NCI-H748 (cell line): ENCODE measurements at regions not wholly inside any gene's neighbourhood (a gene's known extent, or its start where the extent isn't known, plus 50 kb on each side); places are given as distances from the start of the nearest gene placed in this dataset.
"Not testable (repeated sequence)": the region's sequence is repeated elsewhere in the genome, so short reads cannot be mapped to it uniquely, and the experiment has no call there.

Experiments
- DNase-seq: peaks from one replicate; lab custom pipeline; 2025; ENCODE audit not compliant: unreplicated experiment; lab: John Stamatoyannopoulos, UW

DNA sequence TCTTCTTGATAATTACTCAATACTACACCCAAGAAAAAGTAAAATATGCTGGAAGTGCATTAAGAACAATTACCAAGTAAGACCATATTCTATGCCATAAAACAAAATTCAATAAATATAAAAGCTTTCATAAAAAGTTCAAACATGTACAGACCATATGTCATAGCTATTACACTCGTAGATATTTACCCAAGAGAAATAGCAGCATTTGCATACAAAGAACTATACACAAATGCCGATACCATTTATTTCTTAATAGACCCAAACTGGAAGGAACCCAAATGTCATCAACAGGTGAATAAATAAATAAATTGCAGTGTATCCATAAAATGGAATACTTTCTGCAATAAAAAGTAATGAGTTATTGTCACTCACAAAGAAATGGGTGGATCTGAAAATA lies 78.3 kb upstream of the SLC16A7 start:
- peak; percentile 49 for DNase-seq

DNA sequence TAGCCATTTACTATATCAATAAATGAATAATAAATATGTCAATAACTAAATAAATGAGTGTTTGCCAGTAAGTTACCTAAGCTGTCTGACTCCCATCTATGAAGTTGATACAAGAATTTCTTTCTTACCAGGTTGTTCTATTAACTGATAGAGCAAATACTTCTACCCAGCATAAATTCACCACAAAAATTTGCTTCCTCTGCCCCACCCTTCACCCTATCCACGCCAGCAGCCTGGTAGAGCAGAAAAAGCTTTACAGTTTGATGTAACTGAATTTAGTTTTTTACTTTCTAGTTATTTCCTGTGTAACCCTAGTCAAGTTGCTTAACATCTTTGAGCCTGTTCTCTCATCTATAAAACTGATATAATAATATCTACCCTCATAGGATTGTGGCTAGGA lies 94.9 kb upstream of the SLC16A7 start:
- no peak for DNase-seq

DNA sequence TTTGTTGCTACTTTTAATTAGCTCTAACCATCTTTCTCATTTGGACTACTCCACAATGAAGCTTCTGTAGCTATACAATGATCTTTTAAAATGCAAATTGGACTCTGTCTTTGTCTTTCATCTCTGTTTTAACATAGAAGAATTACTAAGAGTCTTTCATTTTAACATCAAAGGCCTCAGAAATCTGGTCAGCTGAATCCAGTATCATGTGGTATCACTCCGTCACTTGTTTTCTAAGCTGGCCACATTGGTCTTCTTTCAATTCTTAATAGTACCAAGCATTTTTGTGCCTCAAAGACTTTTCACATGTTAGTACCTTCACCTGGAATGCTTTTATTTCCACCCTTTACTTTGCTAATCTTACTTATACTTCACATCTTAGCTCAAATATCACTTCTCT lies 95.5 kb upstream of the SLC16A7 start:
- DNase-seq, result no peak

DNA sequence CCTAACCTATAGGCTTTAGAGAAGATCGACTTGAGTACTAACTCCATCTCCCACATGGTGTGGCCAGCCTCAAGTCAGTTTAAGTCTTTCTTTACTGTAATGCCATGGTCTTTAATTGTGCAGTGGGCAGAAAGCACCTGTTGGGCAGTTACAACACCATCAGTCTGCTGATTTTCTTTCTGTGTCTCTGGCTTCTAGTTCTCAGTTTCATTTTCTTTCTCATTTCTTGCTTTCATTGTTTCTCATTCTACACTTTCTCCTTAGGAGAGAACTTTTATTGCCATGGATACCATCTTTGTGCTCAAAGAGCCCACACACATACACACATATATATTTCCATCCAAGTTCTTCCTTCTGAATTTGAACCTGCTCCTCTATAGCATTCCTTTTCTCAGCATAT lies 96.1 kb upstream of the SLC16A7 start:
- no peak for DNase-seq

DNA sequence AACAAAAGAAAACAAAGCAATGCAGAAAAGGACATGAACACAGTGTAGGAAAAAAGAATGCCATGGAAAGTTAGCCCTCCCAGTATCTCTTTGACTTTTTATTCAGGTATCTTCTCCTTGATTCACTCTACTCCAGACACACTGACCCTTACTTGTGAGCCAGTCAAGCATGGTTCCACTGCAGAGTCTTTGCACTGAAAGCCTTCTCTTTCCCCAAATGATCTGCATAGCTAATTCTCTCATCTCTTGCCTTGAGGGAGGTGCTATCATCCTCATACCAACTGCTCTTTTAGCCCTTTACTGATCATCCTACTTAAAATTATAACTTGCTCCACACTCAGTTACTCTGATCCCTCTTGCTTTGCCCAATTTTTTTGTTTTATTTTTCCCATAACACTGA lies 101.2 kb upstream of the SLC16A7 start:
- DNase-seq, result no peak

DNA sequence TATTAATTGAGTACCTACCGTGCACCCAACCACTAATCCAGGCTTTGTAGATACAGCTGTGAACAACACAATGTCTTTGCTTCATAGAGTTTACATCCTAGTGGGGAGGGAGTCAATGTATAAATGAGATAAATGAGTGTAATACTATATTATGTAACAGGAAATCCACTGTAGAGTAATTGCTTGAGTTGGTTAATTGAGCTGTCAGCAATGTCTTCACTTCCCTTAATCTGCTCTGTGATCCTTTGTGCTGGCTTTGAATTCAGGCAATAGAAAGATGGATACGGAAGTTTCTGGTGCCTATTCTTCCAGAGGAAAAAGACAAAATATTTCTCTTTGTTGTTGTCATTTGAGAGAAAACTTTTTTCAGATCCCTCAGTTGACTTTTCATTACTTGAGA lies 104.0 kb upstream of the SLC16A7 start:
- DNase-seq, result no peak

DNA sequence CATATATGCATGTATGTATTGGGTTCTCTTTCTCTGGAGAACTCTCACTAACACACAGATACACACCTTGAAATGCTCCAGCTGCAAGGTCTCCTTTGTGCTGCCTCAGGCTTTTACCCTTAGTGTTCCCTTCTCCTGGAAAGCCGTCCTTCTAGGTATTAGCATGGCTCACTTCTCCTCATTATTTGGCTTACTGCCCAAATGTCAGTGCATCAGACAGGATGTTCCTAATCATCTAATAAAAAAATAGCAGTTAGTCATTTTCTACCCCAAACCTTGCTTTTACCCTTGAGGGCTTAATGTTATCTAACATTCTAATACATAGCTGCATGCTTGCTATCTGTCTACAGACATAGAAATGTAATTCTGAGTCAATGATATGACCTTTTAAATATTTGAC lies 109.0 kb upstream of the SLC16A7 start:
- DNase-seq, result peak; percentile 8

DNA sequence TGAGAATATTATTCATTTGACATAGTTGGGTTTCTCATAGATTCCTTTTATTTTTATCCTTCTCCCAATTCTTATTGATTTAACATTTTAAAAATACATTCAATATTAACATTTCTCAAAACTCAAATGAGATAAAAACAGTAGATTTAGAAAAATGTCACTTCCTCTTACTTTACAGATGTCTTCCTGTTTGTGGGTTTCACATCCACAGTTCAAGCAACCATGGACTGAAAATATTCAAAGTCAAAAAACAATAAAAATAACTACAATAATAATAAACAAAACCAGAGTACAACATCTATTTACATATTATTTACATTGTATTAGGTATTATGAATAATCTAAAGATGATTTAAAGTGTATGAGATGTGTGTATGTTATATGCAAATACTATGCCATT lies 111.3 kb upstream of the SLC16A7 start:
- no peak for DNase-seq

DNA sequence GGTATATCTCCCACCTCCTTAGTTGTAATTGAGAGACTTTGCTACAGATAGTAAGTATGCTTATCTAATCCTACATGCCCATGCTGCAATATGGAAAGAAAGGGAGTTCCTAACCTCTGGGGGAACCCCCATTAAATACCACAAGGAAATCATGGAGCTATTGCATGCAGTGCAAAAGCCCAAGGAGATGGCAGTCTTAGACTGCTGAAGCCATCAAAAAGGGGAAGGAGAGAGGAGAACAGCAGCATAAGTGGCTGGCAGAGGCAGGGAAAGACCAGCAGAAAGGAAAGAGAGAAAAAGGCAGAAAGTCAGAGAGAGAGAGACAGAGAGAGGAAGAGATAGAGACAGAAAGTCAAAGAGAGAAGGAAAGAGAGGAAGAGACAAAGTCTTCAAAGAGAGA lies 121.6 kb upstream of the SLC16A7 start:
- not testable (repeated sequence) for DNase-seq

DNA sequence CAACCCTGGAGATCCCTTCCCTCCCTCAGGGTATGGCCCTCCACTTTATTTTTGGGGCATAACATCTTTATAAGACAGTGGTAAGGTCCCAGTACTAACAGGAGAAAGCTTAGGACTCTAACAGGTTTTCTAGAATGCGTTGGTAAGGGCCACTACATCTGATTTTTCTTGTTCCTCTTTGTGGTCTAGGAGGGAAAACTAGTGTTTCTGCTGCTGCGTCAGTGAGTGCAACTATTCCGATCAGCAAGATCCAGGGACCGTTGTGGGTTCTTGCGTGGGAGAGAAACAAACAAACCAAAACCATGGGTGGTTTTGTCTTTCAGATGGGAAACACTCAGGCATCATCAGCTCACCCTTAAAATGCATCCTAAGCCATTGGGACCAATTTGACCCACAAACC lies 123.6 kb upstream of the SLC16A7 start:
- DNase-seq, result no peak

DNA sequence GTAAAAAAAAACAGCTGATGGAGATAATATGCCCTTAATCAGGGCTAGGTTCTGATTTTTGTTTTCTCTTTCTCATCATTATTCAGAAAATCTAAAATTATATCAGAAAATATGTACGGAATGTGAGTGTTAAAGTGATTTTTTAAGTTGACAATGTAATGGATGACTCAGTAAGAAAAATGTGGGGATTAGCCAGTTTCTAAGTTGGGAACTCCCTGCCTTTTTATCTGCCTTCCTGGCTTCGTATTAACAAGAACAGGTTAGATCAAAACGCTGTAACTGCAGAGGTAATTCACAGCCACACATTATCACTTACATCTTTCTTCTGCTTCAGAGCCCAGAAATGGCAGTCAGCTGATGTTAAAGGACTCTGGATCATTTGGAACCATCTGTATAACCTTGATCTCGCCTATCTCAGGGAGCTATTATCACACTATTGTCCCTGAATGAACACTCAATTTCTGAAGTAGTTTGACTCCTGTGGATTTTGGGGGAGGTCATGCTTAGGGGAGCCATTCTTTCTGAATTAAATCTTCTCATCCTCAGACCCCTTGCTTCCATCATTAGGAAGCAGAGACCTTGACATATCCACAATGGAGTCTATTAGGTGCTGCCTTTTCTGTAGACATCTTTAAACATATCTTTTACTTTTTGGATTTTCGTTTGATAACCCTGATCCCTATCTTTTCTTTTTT lies 135.7 kb upstream of the SLC16A7 start:
- no peak for DNase-seq

DNA sequence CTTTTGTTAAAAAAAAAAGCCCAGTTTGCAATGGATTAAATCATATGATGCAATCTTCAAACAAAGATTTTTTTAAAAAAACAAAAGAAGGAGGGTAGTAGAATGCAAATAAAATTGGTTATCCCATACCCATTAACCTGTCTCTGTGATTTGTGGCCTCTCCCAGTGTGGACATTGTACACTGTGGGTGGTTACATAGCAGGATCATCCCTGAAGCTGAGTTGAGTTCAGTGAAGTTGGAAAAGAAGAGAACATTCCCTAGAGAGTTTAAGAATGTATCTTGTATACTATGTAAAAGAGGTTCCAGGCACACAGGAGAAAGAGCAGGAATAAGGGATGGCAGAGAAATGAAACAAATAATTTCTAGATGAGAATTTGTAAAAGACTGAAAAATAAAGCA lies 142.4 kb upstream of the SLC16A7 start:
- DNase-seq, result no peak

DNA sequence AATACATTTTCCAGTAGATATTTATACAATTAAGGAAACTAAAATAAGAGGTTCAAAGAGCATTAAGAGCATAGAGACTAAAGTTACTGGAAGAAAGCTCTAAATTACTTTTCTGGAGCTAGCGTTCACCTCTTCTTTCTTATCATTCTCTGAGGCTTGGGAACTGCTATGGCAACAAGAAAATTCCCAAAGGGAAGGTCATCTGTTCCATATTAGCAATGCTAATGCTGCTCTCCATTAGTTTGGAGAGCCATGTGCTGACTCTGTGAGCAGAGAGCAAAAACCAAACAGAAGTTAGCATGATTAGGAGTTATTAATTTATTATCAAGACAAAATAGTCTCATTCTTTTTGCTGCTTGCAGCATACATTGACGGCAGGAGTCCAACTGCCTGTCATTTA lies 143.1 kb upstream of the SLC16A7 start:
- no peak for DNase-seq

DNA sequence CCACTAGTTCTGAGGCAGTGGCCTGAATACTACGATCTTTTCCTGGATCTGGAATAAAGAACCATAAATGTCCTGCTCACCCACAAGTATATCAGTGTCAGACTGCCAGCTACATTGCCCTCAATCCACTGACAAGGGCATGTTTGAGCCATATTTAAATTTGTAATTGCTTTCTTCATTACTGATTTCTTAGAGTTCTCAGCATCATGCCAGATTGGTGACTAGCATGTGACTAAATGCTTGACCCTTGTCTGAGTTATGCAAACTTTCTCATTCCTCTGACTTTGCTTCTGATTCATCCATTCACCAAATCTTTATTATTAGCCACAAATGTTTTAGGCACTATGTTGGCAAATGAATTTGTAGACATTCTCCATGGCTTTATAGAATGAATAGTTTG lies 143.6 kb upstream of the SLC16A7 start:
- DNase-seq, result no peak

DNA sequence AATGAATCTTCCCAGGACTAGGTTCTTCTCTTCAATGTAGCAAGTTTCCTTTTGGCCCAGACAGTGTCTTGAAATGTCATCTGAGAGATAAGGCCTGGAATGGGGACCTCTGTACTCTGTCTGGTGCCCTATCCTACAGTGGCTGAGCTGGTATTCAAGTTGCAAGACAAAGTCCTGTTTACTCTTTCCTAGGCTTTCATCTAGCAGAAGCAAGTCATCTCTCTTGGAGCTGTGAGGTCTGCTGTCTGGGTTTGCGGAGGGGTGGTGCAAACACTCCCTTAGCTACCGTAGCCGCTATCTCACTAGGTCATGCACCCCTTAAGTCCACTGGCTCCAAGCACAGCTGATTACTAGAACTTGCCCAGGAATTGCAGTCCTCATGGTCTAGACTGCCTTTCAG lies 149.7 kb upstream of the SLC16A7 start:
- no peak for DNase-seq

DNA sequence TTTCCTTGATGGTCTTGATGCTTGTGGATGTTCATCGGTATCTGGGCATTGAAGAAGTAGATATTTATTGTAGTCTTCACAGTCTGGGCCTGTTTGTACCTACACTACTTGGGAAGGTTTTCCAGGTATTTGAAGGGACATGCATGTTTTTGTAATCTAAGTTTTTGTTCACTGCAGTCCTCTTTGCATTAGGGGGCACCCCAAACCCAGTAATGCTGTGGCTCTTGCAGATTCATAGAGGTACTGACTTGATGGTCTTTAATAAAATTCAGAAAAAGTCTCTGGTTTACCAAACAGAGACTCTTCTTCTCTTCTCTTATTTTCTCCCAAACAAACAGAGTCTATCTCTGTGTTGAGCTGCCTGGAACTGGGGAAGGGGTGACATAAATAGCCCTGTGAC lies 150.9 kb upstream of the SLC16A7 start:
- peak; percentile 6 for DNase-seq

DNA sequence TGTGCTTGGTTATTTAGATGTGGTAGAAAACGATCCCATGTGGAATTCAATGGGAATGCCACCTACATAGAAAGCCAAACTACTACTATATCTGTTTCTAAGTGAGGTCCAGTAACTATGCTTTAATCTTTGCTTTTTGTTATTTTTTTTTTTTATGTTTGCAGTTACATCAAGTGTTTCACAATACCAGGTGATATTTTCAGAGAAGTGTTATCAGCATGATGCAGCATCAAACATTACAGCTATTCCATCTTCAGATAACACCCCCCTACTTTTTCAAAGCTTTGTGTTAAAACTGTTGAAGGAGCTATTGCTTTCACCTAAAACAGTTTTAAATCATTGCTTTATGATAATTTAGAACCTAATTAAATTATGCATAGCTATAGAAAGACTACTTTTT lies 163.8 kb upstream of the SLC16A7 start:
- DNase-seq, result no peak

DNA sequence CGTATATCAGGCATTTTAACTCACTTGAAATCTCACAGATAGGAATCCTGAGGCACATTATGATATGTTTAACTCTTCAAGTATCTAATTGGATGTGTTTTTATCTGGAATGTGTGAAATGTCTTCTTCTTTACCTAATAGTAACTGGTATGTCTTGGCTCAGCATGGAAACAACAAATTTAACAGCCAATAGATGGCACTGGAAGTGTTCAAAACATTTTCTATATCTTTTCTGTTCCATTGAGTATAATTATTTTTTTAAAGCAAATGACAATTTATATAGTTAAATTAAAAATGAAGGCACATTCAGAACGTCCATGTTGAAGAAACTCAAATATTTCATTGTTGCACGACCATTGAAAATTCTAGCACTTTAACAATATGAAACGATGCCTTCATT lies 164.6 kb upstream of the SLC16A7 start:
- DNase-seq, result peak; percentile 14

DNA sequence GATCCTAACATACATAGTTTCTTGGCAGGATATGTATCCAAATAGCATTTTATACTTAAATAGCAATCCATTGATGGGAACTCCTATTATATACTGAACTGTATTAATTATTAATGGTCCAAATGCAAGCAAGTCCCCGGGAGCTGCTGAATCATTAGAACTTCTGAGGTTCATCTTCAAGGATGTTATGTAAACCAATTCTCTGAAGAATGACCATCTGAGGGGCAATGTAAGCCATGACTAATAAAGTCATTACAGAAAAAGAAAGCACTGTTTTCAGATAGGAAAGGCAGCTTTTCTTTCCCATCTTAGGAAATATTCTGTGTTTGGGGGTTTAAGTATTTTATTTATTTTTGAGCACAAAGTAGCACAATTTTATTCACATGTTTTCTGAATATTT lies 166.1 kb upstream of the SLC16A7 start:
- no peak for DNase-seq

DNA sequence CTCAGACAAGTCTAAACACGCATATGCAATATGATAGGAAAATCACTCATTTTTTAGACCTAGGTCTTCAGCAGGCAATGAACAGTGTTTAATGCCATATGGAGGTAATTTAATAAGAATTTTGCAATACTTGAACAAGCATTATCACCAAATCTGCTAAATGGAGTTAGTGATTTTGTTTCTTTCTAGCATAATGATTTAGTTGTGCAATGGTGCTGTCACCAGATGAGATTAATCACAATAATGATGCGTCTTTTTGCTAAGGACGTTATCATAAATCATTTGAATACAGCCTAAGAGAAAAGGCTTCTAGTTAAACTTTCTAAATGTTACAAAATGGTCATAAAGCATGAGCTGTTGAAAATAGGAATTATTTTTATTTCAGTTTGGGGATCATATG lies 170.0 kb upstream of the SLC16A7 start:
- no peak for DNase-seq

DNA sequence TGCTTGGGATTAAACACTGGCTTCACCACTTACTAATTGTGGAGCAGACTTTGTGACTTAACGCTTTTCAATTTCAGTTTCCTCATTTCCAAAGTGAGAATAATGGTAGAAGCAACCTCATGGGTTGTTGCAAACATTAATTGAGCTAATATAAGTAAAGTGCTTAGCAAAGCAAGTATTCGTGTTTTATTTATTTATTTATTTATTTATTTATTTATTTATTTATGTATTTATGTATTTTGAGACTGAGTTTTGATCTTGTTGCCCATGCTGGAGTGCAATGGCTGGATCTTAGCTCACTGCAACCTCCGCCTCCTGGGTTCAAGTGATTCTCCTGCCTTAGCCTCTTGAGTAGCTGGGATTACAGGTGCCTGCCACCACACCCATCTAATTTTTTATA lies 171.2 kb upstream of the SLC16A7 start:
- not testable (repeated sequence) for DNase-seq

DNA sequence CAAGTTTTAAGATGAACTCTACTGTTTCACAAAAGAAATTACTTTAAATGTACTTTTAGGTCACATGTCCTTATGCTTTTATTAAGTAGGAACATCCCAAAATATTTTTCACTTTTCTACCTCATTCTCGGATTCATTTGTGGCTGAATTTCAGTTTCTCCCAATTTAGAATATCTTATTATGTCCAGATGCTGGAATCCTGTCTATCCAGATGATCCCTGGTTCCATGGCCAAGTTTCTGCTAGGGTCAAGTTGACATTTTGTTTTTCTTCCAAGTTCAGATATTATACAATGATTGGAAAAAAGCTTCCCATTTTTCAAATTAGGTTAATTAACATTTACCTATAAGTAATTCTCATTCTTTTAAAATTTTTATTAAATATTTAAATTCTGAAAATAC lies 181.8 kb upstream of the SLC16A7 start:
- DNase-seq, result no peak

DNA sequence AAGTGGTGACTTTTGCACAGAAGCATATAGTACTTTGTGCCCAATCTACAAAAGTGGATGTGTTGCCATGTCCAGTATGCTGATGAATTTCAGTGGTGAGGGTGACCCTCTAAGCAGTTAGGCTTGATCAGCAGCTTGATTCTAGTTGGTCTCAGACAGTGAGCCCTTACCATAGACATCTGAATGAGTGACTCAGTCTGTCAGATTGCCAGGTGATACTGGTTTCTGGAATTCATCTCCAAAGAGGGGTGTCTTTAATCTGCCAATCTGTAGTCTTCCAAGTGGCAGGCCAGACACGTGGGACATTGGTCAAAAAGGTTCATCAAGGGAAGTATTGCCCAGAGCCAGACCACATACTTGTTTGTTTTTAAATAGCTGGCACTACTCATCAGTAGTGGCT lies 187.4 kb upstream of the SLC16A7 start:
- no peak for DNase-seq

DNA sequence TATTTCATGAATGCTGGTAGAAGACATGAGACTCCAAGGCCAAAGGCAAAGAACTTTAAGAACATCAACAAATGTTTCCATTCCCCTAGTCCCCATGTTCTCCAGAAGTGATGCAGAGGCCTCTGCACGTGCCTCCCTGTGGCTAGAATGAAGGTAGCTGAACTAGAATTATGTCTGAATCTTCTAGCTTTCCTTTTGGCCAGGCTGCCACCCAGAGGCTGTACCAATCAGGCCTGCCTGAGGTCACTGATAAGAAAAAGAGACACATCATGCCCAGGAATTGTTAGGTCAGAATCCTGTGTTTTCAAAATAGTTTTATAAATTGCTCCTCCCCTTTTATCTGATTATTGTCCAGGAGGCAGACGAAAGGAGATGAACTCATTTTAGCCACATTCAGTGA lies 188.0 kb upstream of the SLC16A7 start:
- peak; percentile 12 for DNase-seq
